Osteoblast (primary cell): ENCODE measurements at regions not wholly inside any gene's neighbourhood (a gene's known extent, or its start where the extent isn't known, plus 50 kb on each side); places are given as distances from the start of the nearest gene placed in this dataset.
A peak's percentile ranks its signal among the peaks of the same experiment; 100 is the strongest.

Experiments used
- DNase-seq: peaks from one replicate; pipeline ENCODE4 v3.0.0; 2011; ENCODE audit warnings: low spot score, mixed read lengths; ENCODE audit not compliant: insufficient read length; ENCODE audit errors: missing footprints
- H2AFZ ChIP-seq: 2 replicates; pipeline ENCODE4 v1.6.0; 2011; ENCODE audit warnings: mild to moderate bottlenecking, low read length
- H3K27ac ChIP-seq: 2 replicates; pipeline ENCODE4 v1.5.1; 2011; ENCODE audit warnings: mild to moderate bottlenecking, low read depth, low read length, moderate library complexity
- H3K27me3 ChIP-seq: 2 replicates; pipeline ENCODE4 v1.6.0; 2012; ENCODE audit warnings: mild to moderate bottlenecking, control low read depth, inconsistent platforms, low read length, moderate library complexity; ENCODE audit not compliant: insufficient read depth
- H3K36me3 ChIP-seq: 2 replicates; pipeline ENCODE4 v1.5.1; 2011; ENCODE audit warnings: mild to moderate bottlenecking, low read length, control low read depth, moderate library complexity; ENCODE audit not compliant: insufficient read depth
- H3K4me1 ChIP-seq: 2 replicates; pipeline ENCODE4 v1.5.1; 2011; ENCODE audit warnings: mild to moderate bottlenecking, low read length, control low read depth, moderate library complexity; ENCODE audit not compliant: insufficient read depth
- H3K4me2 ChIP-seq: 2 replicates; pipeline ENCODE4 v1.6.0; 2011; ENCODE audit warnings: mild to moderate bottlenecking, low read length; ENCODE audit not compliant: insufficient read depth
- H3K4me3 ChIP-seq: fragments of 200-600 bp; sonication (generic); 3 replicates; pipeline ENCODE4 v1.5.1; 2012; ENCODE audit warnings: mild to moderate bottlenecking, low read length, inconsistent platforms; ENCODE audit not compliant: insufficient read depth
- H3K79me2 ChIP-seq: 2 replicates; pipeline ENCODE4 v1.6.0; 2012; ENCODE audit warnings: mild to moderate bottlenecking, low read length, control low read depth, inconsistent platforms; ENCODE audit not compliant: insufficient read depth
- H3K9me3 ChIP-seq: 2 replicates; pipeline ENCODE4 v1.5.1; 2011; ENCODE audit warnings: low read depth, low read length, control low read depth
- H4K20me1 ChIP-seq: 2 replicates; pipeline ENCODE4 v1.6.0; 2012; ENCODE audit warnings: mild to moderate bottlenecking, low read length, control low read depth; ENCODE audit not compliant: insufficient read depth
- TF ChIP-seq, protein P1 (sequence below): IDR thresholded peaks from 2 replicates; pipeline ENCODE4 v1.5.1; 2011; ENCODE audit warnings: mild to moderate bottlenecking, low read depth, low read length, moderate library complexity; ENCODE audit errors: extremely low read depth

DNA sequence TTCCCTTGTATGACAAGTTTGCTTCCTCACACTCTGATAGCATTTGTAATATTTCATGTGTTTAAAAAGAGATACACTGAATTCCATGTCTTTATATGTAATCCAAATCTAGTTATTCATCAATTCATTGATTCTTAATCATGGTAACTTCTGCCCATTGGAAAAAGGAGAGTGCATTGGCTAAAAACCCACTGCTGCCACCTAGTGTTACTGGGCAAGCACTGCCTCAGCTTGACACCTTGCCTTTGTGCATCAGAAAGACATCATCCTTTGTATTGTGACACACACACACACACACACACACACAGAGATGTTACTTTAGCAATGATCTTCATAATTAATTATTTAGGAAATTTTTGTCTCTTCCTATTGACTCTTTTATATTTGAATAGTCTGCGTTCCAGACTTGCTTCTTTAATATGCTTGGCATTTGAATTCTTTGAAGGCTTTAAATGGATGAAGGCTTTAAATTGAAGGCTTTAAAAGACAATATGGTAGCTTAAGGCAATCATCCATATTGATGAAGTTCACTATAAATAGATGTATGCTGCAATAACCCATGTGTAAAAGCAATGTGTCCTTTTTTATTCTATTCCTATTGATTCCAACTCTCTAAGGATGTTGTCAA, 414.2 kb upstream of the CHST9 start:
- Histone ChIP-seq H3K27ac (no peak overlapping the region), H3K4me1 (no peaks in the 10 kb centered on the region), H3K36me3 (no peaks in the 10 kb centered on the region), H3K79me2 (no peaks in the 10 kb centered on the region), H3K27me3 (peaks cover 4% of the 10 kb centered on the region), H3K9me3 (no peaks in the 10 kb centered on the region), H2AFZ (no peak overlapping the region), H3K4me2 (no peak overlapping the region), H3K4me3 (no peak overlapping the region), H4K20me1 (no peaks in the 10 kb centered on the region)
- TF ChIP-seq, protein P1, sequence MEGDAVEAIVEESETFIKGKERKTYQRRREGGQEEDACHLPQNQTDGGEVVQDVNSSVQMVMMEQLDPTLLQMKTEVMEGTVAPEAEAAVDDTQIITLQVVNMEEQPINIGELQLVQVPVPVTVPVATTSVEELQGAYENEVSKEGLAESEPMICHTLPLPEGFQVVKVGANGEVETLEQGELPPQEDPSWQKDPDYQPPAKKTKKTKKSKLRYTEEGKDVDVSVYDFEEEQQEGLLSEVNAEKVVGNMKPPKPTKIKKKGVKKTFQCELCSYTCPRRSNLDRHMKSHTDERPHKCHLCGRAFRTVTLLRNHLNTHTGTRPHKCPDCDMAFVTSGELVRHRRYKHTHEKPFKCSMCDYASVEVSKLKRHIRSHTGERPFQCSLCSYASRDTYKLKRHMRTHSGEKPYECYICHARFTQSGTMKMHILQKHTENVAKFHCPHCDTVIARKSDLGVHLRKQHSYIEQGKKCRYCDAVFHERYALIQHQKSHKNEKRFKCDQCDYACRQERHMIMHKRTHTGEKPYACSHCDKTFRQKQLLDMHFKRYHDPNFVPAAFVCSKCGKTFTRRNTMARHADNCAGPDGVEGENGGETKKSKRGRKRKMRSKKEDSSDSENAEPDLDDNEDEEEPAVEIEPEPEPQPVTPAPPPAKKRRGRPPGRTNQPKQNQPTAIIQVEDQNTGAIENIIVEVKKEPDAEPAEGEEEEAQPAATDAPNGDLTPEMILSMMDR = peak; percentile 97
- DNase-seq = no peak

DNA sequence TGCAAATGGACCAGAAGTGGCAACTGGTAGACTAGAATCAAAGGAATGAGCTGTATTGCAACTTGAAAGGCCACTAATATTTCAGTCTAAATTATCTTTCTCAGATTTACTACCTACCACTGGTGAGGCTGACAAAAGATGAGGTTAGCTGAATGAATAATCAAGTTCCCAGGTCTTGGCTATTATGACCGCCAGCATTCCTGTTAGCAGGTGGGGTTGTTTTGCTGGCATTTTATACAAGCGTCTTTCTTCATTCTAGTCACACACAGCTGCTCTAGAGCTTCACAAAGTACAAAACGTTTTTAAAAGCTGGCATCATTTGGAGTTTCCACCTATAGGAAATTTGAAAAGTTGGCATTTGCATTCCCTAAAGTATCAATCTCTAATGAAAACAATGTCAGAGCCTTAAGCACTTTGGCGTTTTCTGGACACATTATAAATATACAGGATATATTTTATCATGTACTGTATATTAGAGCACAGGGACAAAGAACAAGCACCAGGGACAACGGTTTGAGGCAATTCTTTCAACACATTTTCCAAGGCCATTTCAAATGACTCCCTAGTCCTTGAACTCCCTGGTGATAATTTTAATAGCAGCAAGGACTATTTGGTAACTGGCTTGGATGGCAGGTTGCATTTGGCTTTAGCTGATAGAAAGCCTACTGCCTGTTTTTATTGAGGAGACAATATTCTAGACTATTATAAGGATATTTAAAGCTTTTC, 410.2 kb upstream of the CHST9 start:
- Histone ChIP-seq H3K27me3 (no peaks in the 10 kb centered on the region), H2AFZ (no peak overlapping the region), H3K4me3 (no peak overlapping the region), H3K9me3 (no peaks in the 10 kb centered on the region), H3K4me1 (no peaks in the 10 kb centered on the region), H4K20me1 (no peaks in the 10 kb centered on the region), H3K79me2 (no peaks in the 10 kb centered on the region), H3K4me2 (no peak overlapping the region), H3K36me3 (no peaks in the 10 kb centered on the region), H3K27ac (no peak overlapping the region)
- no peak for DNase-seq
- TF ChIP-seq, protein P1 = no peak

DNA sequence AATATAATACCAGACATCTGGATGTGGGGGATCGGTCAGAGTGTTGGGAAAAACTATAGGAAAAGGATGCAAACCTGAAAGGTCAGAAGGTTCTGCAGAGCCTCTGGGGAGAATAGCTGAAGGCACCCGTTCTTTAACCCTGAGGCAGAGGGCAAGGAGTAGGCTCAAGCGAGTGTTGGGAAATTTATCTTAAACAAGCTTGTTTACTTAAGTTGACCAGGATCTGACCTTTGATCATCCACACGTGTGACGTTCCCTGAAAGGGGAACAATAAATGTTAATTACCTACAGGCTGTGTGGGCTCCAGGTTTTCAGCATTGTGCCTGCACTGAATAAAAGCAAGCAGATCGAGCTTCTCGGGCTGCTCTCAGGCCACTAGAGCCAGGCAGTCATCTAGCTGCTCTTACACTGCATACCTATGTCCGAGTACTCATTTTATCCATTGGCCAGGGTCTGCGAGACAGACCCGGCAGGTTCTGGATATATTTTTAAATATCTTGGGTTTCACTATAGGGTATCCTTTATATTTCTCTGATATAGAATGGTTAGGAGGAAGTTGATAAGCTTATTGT, 400.6 kb upstream of the CHST9 start:
- no peak overlapping the region for H3K4me3 ChIP-seq
- H3K27me3 ChIP-seq = no peaks in the 10 kb centered on the region
- no peaks in the 10 kb centered on the region for H3K36me3 ChIP-seq
- no peaks in the 10 kb centered on the region for H3K79me2 ChIP-seq
- H3K9me3 ChIP-seq = no peaks in the 10 kb centered on the region
- no peak overlapping the region for H3K27ac ChIP-seq
- no peak for DNase-seq
- H3K4me2 ChIP-seq = no peak overlapping the region
- no peaks in the 10 kb centered on the region for H3K4me1 ChIP-seq
- H4K20me1 ChIP-seq = no peaks in the 10 kb centered on the region
- H2AFZ ChIP-seq = no peak overlapping the region
- TF ChIP-seq, protein P1 = no peak

DNA sequence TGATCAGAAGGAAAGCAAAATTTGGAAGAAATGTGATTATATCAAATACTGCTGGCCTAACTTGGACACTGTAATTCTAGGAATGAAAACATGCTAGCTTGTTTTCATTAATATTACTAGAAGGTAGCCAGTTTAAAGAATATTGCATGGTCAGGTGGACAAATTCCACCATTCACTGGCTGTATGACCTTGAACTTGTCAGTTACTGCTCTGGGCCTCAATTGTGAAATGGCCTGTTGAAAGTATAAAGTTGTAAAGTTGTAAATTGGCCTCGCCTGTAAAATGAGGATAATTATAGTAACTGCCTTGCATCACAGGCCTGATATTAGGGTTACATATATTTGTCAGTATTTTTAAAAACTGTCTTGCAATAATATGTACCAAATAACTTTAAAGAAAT, 398.4 kb upstream of the CHST9 start:
- Histone ChIP-seq H3K27ac (no peak overlapping the region), H4K20me1 (no peaks in the 10 kb centered on the region), H3K79me2 (no peaks in the 10 kb centered on the region), H2AFZ (no peak overlapping the region), H3K4me3 (no peak overlapping the region), H3K4me1 (no peaks in the 10 kb centered on the region), H3K4me2 (no peak overlapping the region), H3K36me3 (no peaks in the 10 kb centered on the region), H3K27me3 (no peaks in the 10 kb centered on the region), H3K9me3 (no peaks in the 10 kb centered on the region)
- TF ChIP-seq, protein P1 = no peak
- no peak for DNase-seq
